Right kidney (tissue), 1 donor: ENCODE measurements at regions not wholly inside any gene's neighbourhood (a gene's known extent, or its start where the extent isn't known, plus 50 kb on each side); places are given as distances from the start of the nearest gene placed in this dataset.

Experiments used
- DNase-seq: peaks from one replicate; pipeline ENCODE4 v3.0.0-alpha.2; 2016

- DNase-seq = no peak
Measured at GRCh38 chr7:45456747-45457524, 117.2 kb upstream of the ADCY1 start.

GRCh38 chr7:45457591-45457990, 116.6 kb upstream of the ADCY1 start:
- DNase-seq = no peak

GRCh38 chr7:45459476-45459875, 114.7 kb upstream of the ADCY1 start:
- no peak for DNase-seq

GRCh38 chr7:45460379-45460778, 113.8 kb upstream of the ADCY1 start:
- no peak for DNase-seq

GRCh38 chr7:45461026-45461425, 113.1 kb upstream of the ADCY1 start:
- DNase-seq = no peak

- no peak for DNase-seq
Measured at GRCh38 chr7:45469103-45469502, 105.1 kb upstream of the ADCY1 start.

GRCh38 chr7:45470031-45470430, 104.1 kb upstream of the ADCY1 start:
- DNase-seq = no peak

- no peak for DNase-seq
Measured at GRCh38 chr7:45479781-45480180, 94.4 kb upstream of the ADCY1 start.

GRCh38 chr7:45482451-45482850, 91.7 kb upstream of the ADCY1 start:
- DNase-seq = no peak

- no peak for DNase-seq
Measured at GRCh38 chr7:45484094-45484493, 90.1 kb upstream of the ADCY1 start.

GRCh38 chr7:45486575-45486974, 87.6 kb upstream of the ADCY1 start:
- DNase-seq = no peak

- peak; percentile 6 for DNase-seq
Measured at GRCh38 chr7:45494885-45495284, 79.3 kb upstream of the ADCY1 start.

GRCh38 chr7:45495618-45496017, 78.5 kb upstream of the ADCY1 start:
- no peak for DNase-seq

- no peak for DNase-seq
Measured at GRCh38 chr7:45500257-45500656, 73.9 kb upstream of the ADCY1 start.

- no peak for DNase-seq
Measured at GRCh38 chr7:45501791-45502190, 72.4 kb upstream of the ADCY1 start.

- no peak for DNase-seq
Measured at GRCh38 chr7:45506059-45506458, 68.1 kb upstream of the ADCY1 start.

- DNase-seq = no peak
Measured at GRCh38 chr7:45509222-45509621, 64.9 kb upstream of the ADCY1 start.

- no peak for DNase-seq
Measured at GRCh38 chr7:45511721-45512597, 62.2 kb upstream of the ADCY1 start.

- DNase-seq = no peak
Measured at GRCh38 chr7:45514944-45515343, 59.2 kb upstream of the ADCY1 start.

- DNase-seq = no peak
Measured at GRCh38 chr7:45515346-45515745, 58.8 kb upstream of the ADCY1 start.
